Lower lobe of right lung (tissue), 2 donors: ENCODE measurements at regions not wholly inside any gene's neighbourhood (a gene's known extent, or its start where the extent isn't known, plus 50 kb on each side); places are given as distances from the start of the nearest gene placed in this dataset.

Source experiments
- ATAC-seq, 2 donors: fragments of 200-7000 bp; cut with Tn5 transposase; one replicate each; pipeline ENCODE4 v1.9.1; 2020 to 2022; ENCODE audit warnings: mild to moderate bottlenecking in 2 of 2, moderate library complexity in 2 of 2
- DNase-seq: peaks from one replicate; pipeline ENCODE4 v3.0.0-alpha.2; 2020
- H3K27ac ChIP-seq: fragments of 200-600 bp; one replicate; pipeline ENCODE4 v1.8.0; 2022
- H3K27me3 ChIP-seq: fragments of 200-600 bp; one replicate; pipeline ENCODE4 v1.8.0; 2022; ENCODE audit warnings: low read depth
- H3K36me3 ChIP-seq: fragments of 200-600 bp; one replicate; pipeline ENCODE4 v1.8.0; 2022; ENCODE audit warnings: mild to moderate bottlenecking
- H3K4me1 ChIP-seq: fragments of 200-600 bp; one replicate; pipeline ENCODE4 v1.8.0; 2022
- H3K4me3 ChIP-seq: fragments of 200-600 bp; one replicate; pipeline ENCODE4 v1.8.0; 2022; ENCODE audit warnings: mild to moderate bottlenecking
- H3K9me3 ChIP-seq: fragments of 200-600 bp; one replicate; pipeline ENCODE4 v1.8.0; 2022
- intact Hi-C: fragments of 100-400 bp; cut with DNase I; formaldehyde crosslinking; loops from one replicate; pipeline ENCODE4 v1.11.0; 2022
- TF ChIP-seq, protein P1 (sequence below): fragments of 200-600 bp; IDR thresholded peaks from one replicate; pipeline ENCODE4 v1.8.0; 2022; ENCODE audit warnings: antibody characterized with exemption, mild to moderate bottlenecking
- donor health status: DM: no; HTN: yes; CAD: no; lungs with severe emphysema.

DNA sequence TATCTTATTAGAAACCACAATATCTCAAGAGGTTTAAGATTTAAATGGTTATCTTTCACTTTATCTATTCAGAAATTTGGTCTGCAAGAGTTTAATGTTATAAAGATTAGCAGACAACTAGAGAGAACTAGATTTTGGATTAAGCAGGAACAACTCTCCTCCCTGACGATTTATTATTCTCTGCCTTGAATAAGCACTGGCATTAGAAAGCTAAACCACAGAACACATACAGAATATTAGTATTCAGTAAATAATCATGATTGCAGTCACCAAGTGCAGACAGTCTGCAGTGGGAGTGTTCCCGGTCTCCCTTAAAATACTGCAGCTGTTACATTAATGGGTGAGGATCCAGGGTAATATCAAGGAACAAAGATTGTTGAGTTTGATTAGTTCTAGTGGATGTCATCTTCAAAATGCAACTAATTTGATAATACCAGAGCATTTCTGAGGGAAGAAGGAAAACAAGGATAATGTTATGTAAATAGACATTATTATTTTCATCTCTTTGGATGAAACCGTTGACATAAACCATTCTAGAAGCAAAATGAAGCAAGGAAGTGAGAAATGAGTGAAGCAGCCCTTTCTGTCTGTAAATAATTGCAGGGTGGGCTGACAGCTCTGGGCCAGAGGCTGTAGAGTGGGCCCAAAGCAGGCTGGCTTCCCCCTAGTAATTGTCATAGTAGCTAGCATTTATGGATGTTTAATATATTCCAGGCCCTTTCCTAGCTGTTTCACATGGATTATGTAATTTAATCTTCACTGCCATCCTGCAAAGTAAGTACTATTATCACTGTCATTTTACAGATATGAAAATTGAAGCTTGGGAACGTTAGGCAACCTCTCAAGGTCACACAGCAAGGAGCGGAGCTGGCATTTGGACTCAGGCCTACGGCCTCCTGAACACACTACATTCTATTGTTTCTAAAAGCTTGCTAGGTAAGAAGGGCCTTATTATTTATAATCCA is 79.4 kb downstream of the DYRK2 start:
- H3K36me3 ChIP-seq = no peaks in the 10 kb centered on the region
- no peaks in the 10 kb centered on the region for H3K9me3 ChIP-seq
- no peaks in the 10 kb centered on the region for H3K27me3 ChIP-seq
- TF ChIP-seq, protein P1, sequence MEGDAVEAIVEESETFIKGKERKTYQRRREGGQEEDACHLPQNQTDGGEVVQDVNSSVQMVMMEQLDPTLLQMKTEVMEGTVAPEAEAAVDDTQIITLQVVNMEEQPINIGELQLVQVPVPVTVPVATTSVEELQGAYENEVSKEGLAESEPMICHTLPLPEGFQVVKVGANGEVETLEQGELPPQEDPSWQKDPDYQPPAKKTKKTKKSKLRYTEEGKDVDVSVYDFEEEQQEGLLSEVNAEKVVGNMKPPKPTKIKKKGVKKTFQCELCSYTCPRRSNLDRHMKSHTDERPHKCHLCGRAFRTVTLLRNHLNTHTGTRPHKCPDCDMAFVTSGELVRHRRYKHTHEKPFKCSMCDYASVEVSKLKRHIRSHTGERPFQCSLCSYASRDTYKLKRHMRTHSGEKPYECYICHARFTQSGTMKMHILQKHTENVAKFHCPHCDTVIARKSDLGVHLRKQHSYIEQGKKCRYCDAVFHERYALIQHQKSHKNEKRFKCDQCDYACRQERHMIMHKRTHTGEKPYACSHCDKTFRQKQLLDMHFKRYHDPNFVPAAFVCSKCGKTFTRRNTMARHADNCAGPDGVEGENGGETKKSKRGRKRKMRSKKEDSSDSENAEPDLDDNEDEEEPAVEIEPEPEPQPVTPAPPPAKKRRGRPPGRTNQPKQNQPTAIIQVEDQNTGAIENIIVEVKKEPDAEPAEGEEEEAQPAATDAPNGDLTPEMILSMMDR = no peak
- ATAC-seq (no peak), DNase-seq (no peak)
- no peaks in the 10 kb centered on the region for H3K4me1 ChIP-seq
- intact Hi-C loops = no loop called here
- no peak overlapping the region for H3K4me3 ChIP-seq
- no peak overlapping the region for H3K27ac ChIP-seq

DNA sequence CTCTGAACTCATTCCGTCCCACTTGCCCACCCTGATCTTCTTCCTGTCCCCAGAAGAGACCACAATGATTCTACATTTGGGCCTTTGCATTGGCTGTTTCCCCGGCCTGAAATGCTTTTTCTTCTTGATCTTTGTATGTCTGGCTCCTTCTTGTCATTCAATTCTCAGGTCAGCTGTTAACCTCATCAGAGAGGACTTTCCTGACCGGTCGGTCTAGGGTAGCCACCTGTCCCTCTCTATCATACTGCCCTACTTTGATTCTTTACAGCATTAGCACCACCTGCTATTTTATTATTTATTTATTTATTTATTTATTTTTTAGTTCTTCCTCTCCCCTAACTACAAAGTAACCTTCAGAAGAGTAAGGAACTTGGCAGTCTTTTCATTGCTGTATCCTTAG is 84.3 kb downstream of the DYRK2 start:
- H3K27ac ChIP-seq = no peak overlapping the region
- H3K4me3 ChIP-seq = no peak overlapping the region
- DNase-seq = no peak
- no peak for ATAC-seq
- H3K27me3 ChIP-seq = no peaks in the 10 kb centered on the region
- H3K36me3 ChIP-seq = no peaks in the 10 kb centered on the region
- intact Hi-C loops = no loop called here
- TF ChIP-seq, protein P1 = no peak
- H3K9me3 ChIP-seq = no peaks in the 10 kb centered on the region
- no peaks in the 10 kb centered on the region for H3K4me1 ChIP-seq

GRCh38 chr12:67735868-67736267 is 87.3 kb downstream of the DYRK2 start:
- ATAC-seq (no peak), DNase-seq (no peak)
- H3K36me3 ChIP-seq = no peaks in the 10 kb centered on the region
- TF ChIP-seq, protein P1 = no peak
- H3K27ac ChIP-seq = no peak overlapping the region
- H3K4me1 ChIP-seq = no peaks in the 10 kb centered on the region
- intact Hi-C loops = no loop called here
- H3K4me3 ChIP-seq = no peak overlapping the region
- no peaks in the 10 kb centered on the region for H3K9me3 ChIP-seq
- H3K27me3 ChIP-seq = no peaks in the 10 kb centered on the region

DNA sequence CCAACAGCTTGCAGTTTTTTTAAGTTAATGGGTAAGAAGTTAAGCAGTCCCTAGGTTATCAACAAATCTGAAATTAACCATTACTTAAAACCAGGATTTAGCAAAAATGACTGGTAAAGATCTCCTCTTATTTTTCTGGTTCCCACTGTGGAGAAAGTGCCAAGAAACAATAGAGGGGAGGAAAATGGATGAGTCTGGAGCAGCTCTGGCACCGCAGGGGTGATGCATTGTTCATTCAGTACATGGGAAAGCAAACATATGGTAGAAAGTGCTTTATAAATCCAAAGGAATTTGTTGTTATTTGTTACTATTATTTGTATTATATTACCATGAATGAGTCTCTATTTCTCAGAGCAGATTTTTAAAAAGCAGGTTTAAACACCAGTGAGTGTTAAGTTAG is 92.2 kb downstream of the DYRK2 start:
- intact Hi-C loops = no loop called here
- no peak for ATAC-seq

DNA sequence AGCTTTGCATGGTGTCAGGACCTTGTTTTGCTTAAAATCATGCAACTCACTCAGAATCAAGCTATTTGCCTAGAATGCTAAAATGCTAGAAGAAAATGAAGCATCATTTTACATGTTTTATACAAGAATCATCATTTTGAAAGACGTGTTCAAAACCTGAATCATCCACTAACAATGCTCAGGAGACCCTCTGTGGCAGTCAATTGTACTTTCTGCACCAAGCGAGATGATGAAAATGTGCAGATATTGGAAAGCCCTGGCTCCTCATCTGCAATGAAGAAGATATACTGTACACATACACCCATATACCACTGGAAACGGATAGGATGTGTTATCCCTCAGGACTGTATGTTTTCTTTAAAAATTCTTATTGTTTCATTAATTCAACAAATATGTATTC is 92.7 kb downstream of the DYRK2 start:
- no peaks in the 10 kb centered on the region for H3K9me3 ChIP-seq
- ATAC-seq (no peak), DNase-seq (no peak)
- no peaks in the 10 kb centered on the region for H3K27me3 ChIP-seq
- H3K27ac ChIP-seq = no peak overlapping the region
- TF ChIP-seq, protein P1 = no peak
- no peaks in the 10 kb centered on the region for H3K36me3 ChIP-seq
- intact Hi-C loops = no loop called here
- H3K4me1 ChIP-seq = no peaks in the 10 kb centered on the region
- no peak overlapping the region for H3K4me3 ChIP-seq

More for the DNA sequence above, 92.2 kb downstream of the DYRK2 start:
- H3K4me3 ChIP-seq = no peak overlapping the region
- no peaks in the 10 kb centered on the region for H3K4me1 ChIP-seq
- no peaks in the 10 kb centered on the region for H3K27me3 ChIP-seq
- H3K9me3 ChIP-seq = no peaks in the 10 kb centered on the region
- H3K36me3 ChIP-seq = no peaks in the 10 kb centered on the region
- TF ChIP-seq, protein P1 = no peak
- no peak for DNase-seq
- H3K27ac ChIP-seq = no peak overlapping the region
